ENCODE measurements at regions not wholly inside any gene's neighbourhood (a gene's known extent, or its start where the extent isn't known, plus 50 kb on each side); places are given as distances from the start of the nearest gene placed in this dataset.

DNA sequence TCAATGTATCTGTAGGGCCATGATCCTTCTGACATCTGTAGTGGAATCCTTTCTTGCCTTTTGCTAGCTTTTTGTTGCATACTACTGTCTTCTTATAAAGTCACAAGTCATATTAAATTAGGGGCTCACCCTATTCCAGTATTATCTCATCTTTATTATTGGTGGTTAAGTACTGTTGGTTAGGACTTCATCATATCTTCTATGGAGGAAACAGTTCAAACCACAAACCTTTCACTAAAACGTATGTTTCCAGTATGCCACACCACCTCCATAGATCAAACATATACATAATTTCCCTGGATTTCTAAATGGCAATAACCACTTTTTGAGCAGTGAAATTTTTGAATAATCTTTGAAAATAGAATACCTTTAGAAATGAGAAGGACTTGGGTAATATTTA is 62.8 kb upstream of the PCDH9 start:
- POLR2A ChIA-PET: no interaction called here
- no peak overlapping the region for H3K9ac ChIP-seq (ENCODE audit: control insufficient read depth, insufficient read depth, low read length)
- no peak overlapping the region for H2AFZ ChIP-seq (ENCODE audit: control insufficient read depth, low read depth, low read length)
- WGBS (ENCODE audit: insufficient coverage, insufficient replicate concordance, low lambda C conversion rate, missing lambda C conversion rate): 0% methylated on average over 1 of the region's 1 CpG
- SMC1A ChIA-PET (ENCODE audit: uncharacterized antibody, unreplicated experiment): no interaction called here
- DNase-seq (ENCODE audit: low read depth, low spot score) (no peak), FAIRE-seq (no peak), ATAC-seq (no peak)
- no peaks in the 10 kb centered on the region for H3K4me1 ChIP-seq (ENCODE audit: control insufficient read depth, insufficient read depth, low read length)
- RAD21 ChIA-PET (ENCODE audit: unreplicated experiment): no interaction called here
- no peaks in the 10 kb centered on the region for H4K20me1 ChIP-seq (ENCODE audit: control insufficient read depth, insufficient read depth)
- no peaks in the 10 kb centered on the region for H3K9me3 ChIP-seq (replicated peaks; ENCODE audit: control insufficient read depth, insufficient read depth, low read length)
- H3K4me3 ChIP-seq: no peak overlapping the region
- in situ Hi-C loops (cut with MboI): no loop called here
- H3K79me2 ChIP-seq (ENCODE audit: control insufficient read depth, insufficient read depth, low read length): no peaks in the 10 kb centered on the region
- H3K27ac ChIP-seq (ENCODE audit: control insufficient read depth, insufficient read depth): no peak overlapping the region
- TF ChIP-seq SIN3A (IDR thresholded peaks at IDR 0.05; ENCODE audit: low read depth, low read length) (no peak), BMI1 (IDR thresholded peaks at IDR 0.05; ENCODE audit: borderline replicate concordance) (no peak), BCL11A (IDR thresholded peaks at IDR 0.05; ENCODE audit: low read depth, low read length) (no peak), JUNB (IDR thresholded peaks at IDR 0.05) (no peak)
- TF ChIP-seq, protein P1, sequence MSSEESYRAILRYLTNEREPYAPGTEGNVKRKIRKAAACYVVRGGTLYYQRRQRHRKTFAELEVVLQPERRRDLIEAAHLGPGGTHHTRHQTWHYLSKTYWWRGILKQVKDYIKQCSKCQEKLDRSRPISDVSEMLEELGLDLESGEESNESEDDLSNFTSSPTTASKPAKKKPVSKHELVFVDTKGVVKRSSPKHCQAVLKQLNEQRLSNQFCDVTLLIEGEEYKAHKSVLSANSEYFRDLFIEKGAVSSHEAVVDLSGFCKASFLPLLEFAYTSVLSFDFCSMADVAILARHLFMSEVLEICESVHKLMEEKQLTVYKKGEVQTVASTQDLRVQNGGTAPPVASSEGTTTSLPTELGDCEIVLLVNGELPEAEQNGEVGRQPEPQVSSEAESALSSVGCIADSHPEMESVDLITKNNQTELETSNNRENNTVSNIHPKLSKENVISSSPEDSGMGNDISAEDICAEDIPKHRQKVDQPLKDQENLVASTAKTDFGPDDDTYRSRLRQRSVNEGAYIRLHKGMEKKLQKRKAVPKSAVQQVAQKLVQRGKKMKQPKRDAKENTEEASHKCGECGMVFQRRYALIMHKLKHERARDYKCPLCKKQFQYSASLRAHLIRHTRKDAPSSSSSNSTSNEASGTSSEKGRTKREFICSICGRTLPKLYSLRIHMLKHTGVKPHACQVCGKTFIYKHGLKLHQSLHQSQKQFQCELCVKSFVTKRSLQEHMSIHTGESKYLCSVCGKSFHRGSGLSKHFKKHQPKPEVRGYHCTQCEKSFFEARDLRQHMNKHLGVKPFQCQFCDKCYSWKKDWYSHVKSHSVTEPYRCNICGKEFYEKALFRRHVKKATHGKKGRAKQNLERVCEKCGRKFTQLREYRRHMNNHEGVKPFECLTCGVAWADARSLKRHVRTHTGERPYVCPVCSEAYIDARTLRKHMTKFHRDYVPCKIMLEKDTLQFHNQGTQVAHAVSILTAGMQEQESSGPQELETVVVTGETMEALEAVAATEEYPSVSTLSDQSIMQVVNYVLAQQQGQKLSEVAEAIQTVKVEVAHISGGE (CRISPR knock-in tag; IDR thresholded peaks at IDR 0.05): no peak
- TF ChIP-seq, protein P2, sequence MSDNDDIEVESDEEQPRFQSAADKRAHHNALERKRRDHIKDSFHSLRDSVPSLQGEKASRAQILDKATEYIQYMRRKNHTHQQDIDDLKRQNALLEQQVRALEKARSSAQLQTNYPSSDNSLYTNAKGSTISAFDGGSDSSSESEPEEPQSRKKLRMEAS (IDR thresholded peaks at IDR 0.05; ENCODE audit: low read depth, low read length): no peak
- TF ChIP-seq, protein P3, sequence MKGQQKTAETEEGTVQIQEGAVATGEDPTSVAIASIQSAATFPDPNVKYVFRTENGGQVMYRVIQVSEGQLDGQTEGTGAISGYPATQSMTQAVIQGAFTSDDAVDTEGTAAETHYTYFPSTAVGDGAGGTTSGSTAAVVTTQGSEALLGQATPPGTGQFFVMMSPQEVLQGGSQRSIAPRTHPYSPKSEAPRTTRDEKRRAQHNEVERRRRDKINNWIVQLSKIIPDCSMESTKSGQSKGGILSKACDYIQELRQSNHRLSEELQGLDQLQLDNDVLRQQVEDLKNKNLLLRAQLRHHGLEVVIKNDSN (IDR thresholded peaks at IDR 0.05; ENCODE audit: borderline replicate concordance, extremely low read length, insufficient read depth, low read depth, low read length): no peak
- H3K4me2 ChIP-seq (ENCODE audit: control insufficient read depth, insufficient read depth): no peak overlapping the region
- intact Hi-C loops (cut with micrococcal nuclease; ENCODE audit: unreplicated experiment): no loop called here
- BruUV-seq (replicated peaks): no TSS peak
- no peaks in the 10 kb centered on the region for H3K27me3 ChIP-seq (replicated peaks in 1 of 2; ENCODE audit: control insufficient read depth in 2 of 2, insufficient read depth in 2 of 2, low read length in 1 of 2)
- CTCF ChIA-PET: no interaction called here
- no peaks in the 10 kb centered on the region for H3K36me3 ChIP-seq (ENCODE audit: control insufficient read depth in 2 of 2, insufficient read depth in 2 of 2, low read length in 1 of 2)
